ENCODE measurements at regions not wholly inside any gene's neighbourhood (a gene's known extent, or its start where the extent isn't known, plus 50 kb on each side); places are given as distances from the start of the nearest gene placed in this dataset.

DNA sequence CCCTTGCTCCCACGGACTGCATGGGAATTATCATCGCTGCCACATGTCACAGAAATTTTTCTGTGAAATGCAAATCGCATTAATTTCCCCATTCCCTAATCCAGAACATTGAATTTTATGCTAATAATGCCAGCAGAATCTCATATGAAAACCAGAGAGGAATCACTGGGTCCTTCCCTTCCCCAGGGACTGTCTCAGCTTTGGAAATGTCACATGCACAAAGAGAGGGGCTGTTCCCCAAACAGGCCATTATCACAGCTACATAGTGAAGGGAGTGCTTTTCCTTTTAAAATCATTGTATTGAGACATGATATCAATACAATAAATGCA, 954.5 kb downstream of the BRD1 start:
- Mint-ChIP-seq H3K27ac (no peak overlapping the region), H3K27me3 (peaks cover 4 to 9% of the 10 kb centered on the region in 2 donors), H3K4me1 (no peaks in the 10 kb centered on the region), H3K36me3 (no peaks in the 10 kb centered on the region), H3K9me3 (peaks cover 7 to 16% of the 10 kb centered on the region in 2 donors), H3K4me3 (no peak overlapping the region)
- DNase-seq (no peak), ATAC-seq (replicated peaks) (no peak)

DNA sequence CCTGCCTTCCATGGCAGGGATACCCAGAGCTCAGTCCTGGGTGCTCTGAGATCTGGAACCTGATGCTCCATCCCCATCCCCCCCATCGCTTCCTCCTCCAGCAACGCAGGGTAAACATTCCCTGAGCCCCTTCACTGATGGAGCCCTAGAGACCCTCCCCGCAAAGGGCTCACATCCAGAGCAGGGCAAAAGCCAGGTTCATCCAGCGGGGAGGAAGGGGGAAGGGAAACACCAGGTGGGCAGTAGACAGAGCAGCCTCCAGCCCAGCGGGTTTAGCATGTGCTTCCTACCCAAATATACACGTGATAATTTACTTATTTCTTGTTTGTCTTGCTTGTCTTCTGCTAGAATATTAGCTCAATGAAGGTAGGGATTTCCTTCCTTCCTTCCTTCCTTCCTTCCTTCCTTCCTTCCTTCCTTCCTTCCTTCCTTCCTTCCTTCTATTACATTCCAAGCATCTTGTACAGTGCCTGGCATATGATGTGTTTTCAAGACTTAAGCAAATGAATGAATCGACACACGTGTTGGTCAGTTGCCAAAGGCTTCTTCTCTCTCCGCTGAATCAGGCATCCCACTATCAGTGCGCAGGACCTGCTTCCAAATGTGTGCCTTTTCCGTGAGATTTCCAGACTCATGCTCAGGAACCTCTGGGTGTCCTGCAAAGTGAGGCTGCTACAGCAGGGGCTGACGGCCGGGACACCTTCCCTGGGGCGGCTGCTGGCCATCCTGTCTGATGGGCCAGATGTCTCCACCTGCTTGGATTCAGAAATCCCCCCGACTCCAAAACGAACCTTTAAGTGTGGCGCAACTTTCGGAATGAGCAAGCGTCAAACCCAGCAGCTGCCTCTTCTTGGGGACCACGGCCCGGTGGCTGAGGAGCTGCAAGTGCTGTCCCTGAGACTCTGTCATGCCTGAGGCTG, 955.1 kb downstream of the BRD1 start:
- H3K4me3 Mint-ChIP-seq: no peak overlapping the region
- H3K36me3 Mint-ChIP-seq: no peaks in the 10 kb centered on the region
- no peak for ATAC-seq (replicated peaks)
- H3K27ac Mint-ChIP-seq: no peak overlapping the region
- peaks cover 4 to 9% of the 10 kb centered on the region in 2 donors for H3K27me3 Mint-ChIP-seq
- no peaks in the 10 kb centered on the region for H3K4me1 Mint-ChIP-seq
- no peak for DNase-seq
- H3K9me3 Mint-ChIP-seq: peaks cover 7 to 16% of the 10 kb centered on the region in 2 donors

DNA sequence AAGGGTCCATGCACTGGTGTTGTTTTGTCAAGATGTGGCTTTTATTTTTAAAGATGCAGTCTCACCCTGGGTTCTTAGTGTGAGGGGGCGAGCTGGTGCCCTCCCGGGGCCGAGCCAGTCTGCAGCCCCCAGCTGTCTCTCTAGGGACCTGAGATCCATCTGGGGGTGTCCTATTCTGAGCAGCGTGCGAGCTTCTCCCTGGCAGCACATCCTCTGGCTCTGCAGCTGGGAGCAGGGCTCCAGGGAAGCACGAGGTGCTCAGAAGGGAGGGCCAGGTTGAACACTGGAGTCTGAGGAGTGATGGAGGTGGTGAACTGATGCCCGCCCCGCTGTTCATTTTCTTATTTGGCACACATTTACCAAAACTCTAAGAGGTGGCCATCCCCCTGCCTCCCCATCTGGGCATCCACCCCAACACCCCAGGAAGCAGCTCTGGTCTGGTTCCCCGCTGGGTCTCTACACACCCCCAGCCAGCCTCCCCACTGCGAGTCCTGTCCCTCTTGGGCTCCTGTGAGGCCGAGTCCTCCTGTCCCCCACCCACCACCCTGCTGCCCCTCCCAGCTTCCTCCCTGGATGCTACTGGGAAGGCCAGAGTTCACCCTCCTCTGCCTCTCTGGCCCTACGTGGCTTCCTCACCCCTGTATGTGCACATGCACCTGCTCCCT, 956.4 kb downstream of the BRD1 start:
- Mint-ChIP-seq H3K27ac (no peak overlapping the region), H3K4me1 (no peaks in the 10 kb centered on the region), H3K9me3 (peaks cover 7 to 16% of the 10 kb centered on the region in 2 donors), H3K27me3 (peaks cover 4 to 8% of the 10 kb centered on the region in 2 donors), H3K4me3 (no peak overlapping the region), H3K36me3 (no peaks in the 10 kb centered on the region)
- DNase-seq (no peak), ATAC-seq (replicated peaks) (no peak)

DNA sequence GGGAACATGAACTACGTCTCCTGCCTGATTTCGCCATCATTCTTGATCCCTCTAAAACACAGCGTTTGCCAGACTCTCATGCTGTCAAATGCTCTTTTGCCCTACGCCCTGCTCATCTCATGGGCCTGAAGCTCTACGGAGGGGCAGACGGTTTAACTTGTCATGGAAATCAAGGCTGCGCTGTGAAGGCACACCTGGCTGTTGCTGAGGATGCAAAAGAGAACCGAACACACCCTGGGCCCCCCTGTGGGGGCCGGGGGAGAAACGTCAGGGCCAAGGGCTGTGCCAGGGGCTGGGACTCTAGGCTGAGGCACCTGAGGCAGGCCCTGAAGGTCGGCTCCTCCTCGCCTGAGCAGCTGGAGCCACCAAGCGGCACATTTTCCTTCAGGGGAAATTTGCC, 957.2 kb downstream of the BRD1 start:
- DNase-seq (no peak), ATAC-seq (replicated peaks) (no peak)
- no peaks in the 10 kb centered on the region for H3K4me1 Mint-ChIP-seq
- H3K36me3 Mint-ChIP-seq: no peaks in the 10 kb centered on the region
- H3K4me3 Mint-ChIP-seq: no peak overlapping the region
- H3K27me3 Mint-ChIP-seq: peaks cover 0 to 4% of the 10 kb centered on the region in 2 donors
- no peak overlapping the region for H3K27ac Mint-ChIP-seq
- H3K9me3 Mint-ChIP-seq: peaks cover 4 to 13% of the 10 kb centered on the region in 2 donors

DNA sequence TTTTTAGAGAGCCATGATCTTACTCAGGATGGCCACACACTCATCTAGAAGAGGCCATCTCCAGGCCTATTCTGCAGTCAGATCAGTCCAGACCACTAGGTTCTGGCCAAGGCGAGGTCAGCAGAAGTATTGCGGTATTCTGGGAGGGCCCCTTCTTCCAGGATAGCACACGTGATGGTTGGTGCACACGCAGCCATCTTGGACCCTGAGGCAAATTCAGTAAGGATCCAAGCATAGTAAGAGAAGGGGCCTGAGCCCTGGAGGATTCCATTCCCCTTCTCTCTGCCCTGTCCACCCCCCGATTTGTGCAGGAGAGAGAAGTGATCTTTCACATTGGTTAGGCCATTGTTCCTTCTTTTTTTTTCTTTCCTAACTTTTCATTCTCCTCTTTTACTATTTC, 957.9 kb downstream of the BRD1 start:
- Mint-ChIP-seq H3K27me3 (peaks cover 4% of the 10 kb centered on the region in 2 donors), H3K4me3 (no peak overlapping the region), H3K9me3 (peaks cover 4 to 13% of the 10 kb centered on the region in 2 donors), H3K36me3 (no peaks in the 10 kb centered on the region), H3K27ac (no peak overlapping the region), H3K4me1 (no peaks in the 10 kb centered on the region)
- DNase-seq (no peak), ATAC-seq (replicated peaks) (no peak)

DNA sequence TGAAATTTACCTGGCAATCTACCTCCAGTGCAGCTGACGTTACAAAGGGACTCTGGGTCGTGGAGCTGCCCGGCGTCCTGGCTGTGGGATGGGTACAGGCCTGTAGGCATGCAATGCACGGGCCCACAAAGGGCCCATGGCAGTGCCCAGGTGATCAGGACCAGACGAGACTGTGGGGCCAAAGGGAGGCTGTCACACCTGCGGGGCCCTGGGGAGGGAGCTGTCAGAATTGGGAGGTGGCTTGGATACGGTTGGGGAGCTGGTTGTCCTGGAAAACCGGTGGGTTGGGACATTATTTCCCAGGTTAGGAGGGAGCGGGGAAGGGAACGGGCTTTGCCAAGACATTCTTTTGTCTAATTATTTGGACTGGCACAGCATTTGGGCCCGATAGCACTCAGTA, 958.5 kb downstream of the BRD1 start:
- no peak for ATAC-seq (replicated peaks)
- H3K4me1 Mint-ChIP-seq: no peaks in the 10 kb centered on the region
- H3K27ac Mint-ChIP-seq: no peak overlapping the region
- peaks cover 5 to 10% of the 10 kb centered on the region in 2 donors for H3K27me3 Mint-ChIP-seq
- H3K9me3 Mint-ChIP-seq: peaks cover 4 to 13% of the 10 kb centered on the region in 2 donors
- H3K36me3 Mint-ChIP-seq: no peaks in the 10 kb centered on the region
- no peak for DNase-seq
- H3K4me3 Mint-ChIP-seq: no peak overlapping the region

DNA sequence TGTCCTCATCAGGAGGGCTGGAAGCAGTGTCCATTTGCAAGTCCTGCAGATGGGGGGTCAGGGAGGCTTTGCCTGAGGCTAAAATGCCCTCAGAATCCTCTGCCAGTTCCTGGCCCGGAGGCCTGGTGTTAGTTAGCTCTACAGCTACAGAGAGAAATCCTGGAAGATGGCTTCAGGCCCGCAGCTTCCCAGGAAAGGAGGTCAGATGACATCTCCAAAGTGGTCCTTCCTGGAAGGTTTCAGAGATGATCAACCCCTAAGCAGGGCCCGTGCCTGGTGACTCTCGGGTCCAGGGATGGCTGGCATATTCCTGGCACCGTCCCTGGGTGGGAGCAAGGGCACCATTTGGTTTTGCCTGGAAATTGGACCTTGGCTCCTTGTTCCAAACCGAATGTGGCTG, 959.1 kb downstream of the BRD1 start:
- Mint-ChIP-seq H3K27me3 (peaks cover 9 to 14% of the 10 kb centered on the region in 2 donors), H3K4me1 (no peaks in the 10 kb centered on the region), H3K27ac (no peak overlapping the region), H3K36me3 (no peaks in the 10 kb centered on the region), H3K9me3 (peaks cover 4 to 13% of the 10 kb centered on the region in 2 donors), H3K4me3 (no peak overlapping the region)
- no peak for DNase-seq
- ATAC-seq (replicated peaks): no peak

DNA sequence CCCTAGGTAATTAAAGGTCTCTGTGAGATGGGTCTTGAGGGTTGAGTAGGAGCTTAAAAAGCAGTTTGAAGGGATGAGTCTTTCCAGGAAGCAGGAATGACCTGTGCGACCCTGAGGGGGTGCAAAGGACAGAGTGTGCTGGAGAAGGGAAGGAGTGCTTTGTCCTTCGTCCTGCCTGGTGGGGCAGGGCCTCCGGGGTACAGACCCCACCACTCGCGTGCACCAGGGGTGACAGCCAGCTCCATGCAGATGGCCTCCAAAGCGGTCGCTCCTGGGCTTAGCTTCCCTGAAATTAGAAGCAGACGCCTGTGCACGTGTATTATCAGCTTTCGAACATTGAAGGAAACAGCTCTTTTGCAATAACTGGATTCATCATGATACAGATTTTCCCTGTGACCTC, 959.8 kb downstream of the BRD1 start:
- Mint-ChIP-seq H3K27me3 (peaks cover 9 to 14% of the 10 kb centered on the region in 2 donors), H3K4me1 (no peaks in the 10 kb centered on the region), H3K9me3 (peaks cover 4 to 13% of the 10 kb centered on the region in 2 donors), H3K36me3 (no peaks in the 10 kb centered on the region), H3K27ac (no peak overlapping the region), H3K4me3 (no peak overlapping the region)
- no peak for DNase-seq
- no peak for ATAC-seq (replicated peaks)

DNA sequence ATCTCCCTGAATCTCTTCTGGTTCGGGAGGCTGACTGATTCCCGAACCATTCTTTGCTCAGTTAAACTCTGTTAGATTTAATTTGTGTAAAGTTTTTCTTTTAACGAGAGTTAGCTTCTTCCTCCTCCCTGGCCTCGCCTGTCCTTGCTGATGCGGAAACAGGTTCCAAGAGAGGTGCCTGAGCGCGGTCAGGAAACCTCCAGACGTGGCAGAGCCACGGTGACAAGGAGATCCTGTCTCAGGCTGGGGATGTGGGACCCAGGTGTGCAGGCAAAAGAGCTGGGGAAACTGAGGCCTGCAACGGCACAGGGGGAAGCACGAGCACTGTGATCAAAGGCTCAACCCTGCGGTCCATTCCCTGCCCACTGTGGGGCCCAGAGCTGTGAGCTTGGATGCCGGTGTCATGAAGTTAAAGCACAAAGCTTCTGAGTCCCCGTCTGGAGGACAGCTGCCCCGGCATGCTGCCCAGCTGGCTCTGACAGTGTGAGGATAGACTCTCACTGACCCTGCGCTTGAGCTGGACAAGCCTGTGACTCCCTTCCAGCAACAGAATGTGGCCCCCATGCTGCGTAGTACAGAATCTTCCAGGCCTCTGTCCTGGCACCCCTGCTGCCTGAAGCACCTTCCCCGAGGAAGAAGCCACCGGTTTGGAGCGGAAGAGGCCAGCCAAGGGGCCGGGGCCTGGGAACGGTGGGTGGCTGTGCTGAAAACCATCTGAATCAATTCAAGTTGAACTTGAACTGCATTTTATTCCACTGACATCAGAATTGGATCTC, 960.6 kb downstream of the BRD1 start:
- Mint-ChIP-seq H3K27ac (no peak overlapping the region), H3K4me3 (no peak overlapping the region), H3K9me3 (peaks cover 4 to 9% of the 10 kb centered on the region in 2 donors), H3K4me1 (no peaks in the 10 kb centered on the region), H3K36me3 (no peaks in the 10 kb centered on the region), H3K27me3 (peaks cover 9 to 14% of the 10 kb centered on the region in 2 donors)
- DNase-seq: no peak
- no peak for ATAC-seq (replicated peaks)

DNA sequence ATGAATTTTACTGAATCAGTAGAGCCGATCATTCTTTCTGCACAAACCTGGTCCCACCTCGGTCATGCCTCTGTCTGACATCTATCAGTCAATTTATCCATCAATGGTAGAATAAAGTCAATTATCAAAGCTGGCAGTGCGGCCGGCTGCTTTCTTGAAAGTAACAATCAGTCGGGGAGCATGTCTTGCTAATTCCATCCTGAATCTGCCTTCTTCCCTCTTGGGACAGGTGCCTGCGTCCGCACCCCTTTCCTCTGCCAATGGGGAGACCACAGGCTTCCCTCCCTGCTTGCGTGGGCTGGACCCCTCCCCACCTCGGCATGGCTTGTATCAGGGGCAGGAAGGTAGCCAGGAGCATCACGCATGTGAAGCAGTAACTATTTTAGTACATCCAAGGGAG, 962.9 kb downstream of the BRD1 start:
- H3K4me1 Mint-ChIP-seq: no peaks in the 10 kb centered on the region
- DNase-seq (no peak), ATAC-seq (replicated peaks) (no peak)
- no peak overlapping the region for H3K4me3 Mint-ChIP-seq
- peaks cover 5 to 14% of the 10 kb centered on the region in 2 donors for H3K27me3 Mint-ChIP-seq
- no peaks in the 10 kb centered on the region for H3K36me3 Mint-ChIP-seq
- peaks cover 2 to 4% of the 10 kb centered on the region in 2 donors for H3K9me3 Mint-ChIP-seq
- H3K27ac Mint-ChIP-seq: no peak overlapping the region

DNA sequence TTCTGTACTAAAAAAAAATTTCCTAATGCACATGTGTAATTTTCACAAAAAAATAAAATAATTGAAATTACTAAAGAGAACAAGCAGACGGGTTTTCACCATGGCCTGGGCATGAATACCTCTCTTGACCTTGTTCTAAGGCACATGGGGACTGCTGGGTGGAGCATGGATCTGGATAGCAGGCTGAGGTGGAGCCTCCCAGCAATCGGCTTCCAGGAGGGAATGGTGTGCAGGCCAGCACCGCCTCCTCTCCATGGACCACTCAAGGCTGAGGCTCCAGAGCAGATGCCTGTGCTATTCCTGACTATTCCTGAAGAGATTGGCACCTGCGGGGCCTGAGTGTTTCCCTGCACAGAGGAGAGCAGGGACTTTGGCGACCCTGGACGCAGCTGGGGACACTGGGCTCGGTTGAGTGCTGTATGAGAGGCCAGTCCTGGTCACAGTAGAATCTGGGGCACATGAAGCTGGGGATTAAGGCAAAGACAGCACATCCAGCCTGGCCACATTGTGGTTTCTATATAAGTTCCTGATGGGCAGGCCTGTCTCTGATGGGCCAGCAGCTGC, 963.6 kb downstream of the BRD1 start:
- Mint-ChIP-seq H3K36me3 (no peaks in the 10 kb centered on the region), H3K4me1 (no peaks in the 10 kb centered on the region), H3K9me3 (peaks cover 4 to 5% of the 10 kb centered on the region in 2 donors), H3K27me3 (peaks cover 5 to 21% of the 10 kb centered on the region in 2 donors), H3K4me3 (no peak overlapping the region), H3K27ac (no peak overlapping the region)
- no peak for ATAC-seq (replicated peaks)
- no peak for DNase-seq

DNA sequence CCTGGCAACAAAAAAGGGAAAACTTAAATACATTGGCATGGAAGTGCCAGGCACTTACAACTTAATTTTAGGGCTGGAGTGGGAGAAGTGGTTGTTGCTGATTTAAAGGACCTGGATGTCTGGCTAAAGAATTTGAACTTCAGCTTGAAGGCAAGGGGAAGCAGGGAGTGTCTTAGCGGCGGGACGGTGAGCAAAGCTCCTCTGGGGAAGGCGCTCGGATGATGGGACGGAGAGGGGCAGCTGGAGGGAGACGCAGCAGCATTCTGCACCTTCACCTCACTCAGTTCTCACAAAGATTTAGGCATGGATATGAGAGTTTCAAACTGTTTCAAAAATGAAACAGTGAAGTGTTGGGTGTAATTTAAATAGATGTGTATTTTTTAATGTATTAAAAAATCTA, 967.1 kb downstream of the BRD1 start:
- no peak overlapping the region for H3K4me3 Mint-ChIP-seq
- H3K4me1 Mint-ChIP-seq: peaks cover 0 to 4% of the 10 kb centered on the region in 2 donors
- no peak for DNase-seq
- ATAC-seq (replicated peaks): no peak
- peaks cover 8 to 32% of the 10 kb centered on the region in 2 donors for H3K27me3 Mint-ChIP-seq
- H3K36me3 Mint-ChIP-seq: no peaks in the 10 kb centered on the region
- H3K9me3 Mint-ChIP-seq: peaks cover 4 to 13% of the 10 kb centered on the region in 2 donors
- H3K27ac Mint-ChIP-seq: peak overlapping the region; percentile 44

DNA sequence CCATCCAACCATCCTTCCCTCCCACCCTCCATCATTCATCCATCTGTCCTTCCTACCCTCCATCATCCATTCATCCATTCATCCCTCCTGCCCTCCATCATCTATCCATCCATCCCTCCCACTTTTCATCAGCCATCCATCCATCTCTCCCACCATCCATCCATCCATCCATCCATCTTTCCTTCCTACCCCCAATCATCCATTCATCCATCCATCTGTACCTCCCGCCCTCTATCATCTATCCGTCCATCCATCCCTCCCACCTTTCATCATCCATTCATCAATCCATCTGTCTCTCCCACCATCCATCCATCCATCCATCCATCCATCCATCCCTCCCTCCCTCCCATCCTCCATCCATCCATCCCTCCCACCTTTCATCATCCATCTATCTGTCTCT, 968.8 kb downstream of the BRD1 start:
- Mint-ChIP-seq H3K27ac (no peak overlapping the region), H3K9me3 (peaks cover 8 to 15% of the 10 kb centered on the region in 2 donors), H3K27me3 (peaks cover 3 to 19% of the 10 kb centered on the region in 2 donors), H3K4me1 (peaks cover 0 to 4% of the 10 kb centered on the region in 2 donors), H3K4me3 (no peak overlapping the region), H3K36me3 (no peaks in the 10 kb centered on the region)
- ATAC-seq (replicated peaks): no peak
- no peak for DNase-seq

DNA sequence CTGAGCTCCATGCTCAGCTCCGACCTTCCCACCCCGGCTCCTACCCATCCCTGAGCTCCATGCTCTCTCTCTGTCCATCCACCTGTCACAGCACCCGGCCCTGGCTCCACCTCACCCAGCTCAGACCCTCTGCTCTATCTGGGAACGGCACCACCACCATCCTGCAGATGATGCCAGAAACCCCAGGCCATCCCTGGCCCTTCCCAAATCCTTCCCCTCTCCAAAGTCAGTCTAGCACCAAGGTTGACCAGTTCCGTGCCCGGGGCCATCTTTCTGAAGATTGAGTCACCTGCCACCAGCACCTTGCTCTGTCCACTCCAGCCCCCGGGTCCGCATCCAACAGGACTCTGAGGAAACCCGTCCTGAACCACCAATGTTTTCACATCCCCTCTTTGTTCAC, 969.6 kb downstream of the BRD1 start:
- peaks cover 8 to 15% of the 10 kb centered on the region in 2 donors for H3K9me3 Mint-ChIP-seq
- H3K27ac Mint-ChIP-seq: no peak overlapping the region
- H3K27me3 Mint-ChIP-seq: peaks cover 3 to 18% of the 10 kb centered on the region in 2 donors
- H3K36me3 Mint-ChIP-seq: no peaks in the 10 kb centered on the region
- H3K4me1 Mint-ChIP-seq: peaks cover 0 to 4% of the 10 kb centered on the region in 2 donors
- DNase-seq: no peak
- H3K4me3 Mint-ChIP-seq: no peak overlapping the region
- ATAC-seq (replicated peaks): no peak
